Neuronal stem cell (in vitro differentiated cells): ENCODE measurements at regions not wholly inside any gene's neighbourhood (a gene's known extent, or its start where the extent isn't known, plus 50 kb on each side); places are given as distances from the start of the nearest gene placed in this dataset.

Experiments
- DNase-seq: peaks from one replicate; pipeline ENCODE4 v3.0.0-alpha.2; 2013; ENCODE audit warnings: low spot score
- H2AFZ ChIP-seq: one replicate; pipeline ENCODE4 v1.6.1; 2013; ENCODE audit warnings: mild to moderate bottlenecking, low read length, inconsistent platforms
- H2AK5ac ChIP-seq: 2 replicates; pipeline ENCODE4 v1.6.1; 2013; ENCODE audit warnings: low read depth, mild to moderate bottlenecking, inconsistent platforms, low read length, moderate library complexity, mixed read lengths
- H2BK120ac ChIP-seq: 2 replicates; pipeline ENCODE4 v1.6.1; 2013; ENCODE audit warnings: low read depth, mild to moderate bottlenecking, inconsistent platforms, low read length, moderate library complexity, mixed read lengths
- H2BK12ac ChIP-seq: one replicate; pipeline ENCODE4 v1.6.1; 2013; ENCODE audit warnings: low read length, inconsistent platforms
- H2BK15ac ChIP-seq: 2 replicates; pipeline ENCODE4 v1.6.1; 2013; ENCODE audit warnings: mild to moderate bottlenecking, low read length, inconsistent platforms, mixed read lengths
- H2BK5ac ChIP-seq: one replicate; pipeline ENCODE4 v1.6.1; 2013; ENCODE audit warnings: inconsistent platforms, mild to moderate bottlenecking, low read length, moderate library complexity
- H3K14ac ChIP-seq: one replicate; pipeline ENCODE4 v1.6.1; 2013; ENCODE audit warnings: low read length, inconsistent platforms
- H3K18ac ChIP-seq: 2 replicates; pipeline ENCODE4 v1.6.1; 2013; ENCODE audit warnings: low read length, inconsistent platforms
- H3K23ac ChIP-seq: 2 replicates; pipeline ENCODE4 v1.6.1; 2013; ENCODE audit warnings: low read depth, mild to moderate bottlenecking, mixed read lengths, low read length, inconsistent platforms; ENCODE audit not compliant: poor library complexity
- H3K27ac ChIP-seq: replicated peaks from 3 replicates; pipeline ENCODE4 v1.5.1; 2013; ENCODE audit warnings: low read length, inconsistent platforms
- H3K27me3 ChIP-seq, 3 experiments: 2 replicates each; pipeline ENCODE4 v1.6.1; 2013; ENCODE audit warnings: low read length in 3 of 3, mild to moderate bottlenecking in 2 of 3, inconsistent platforms in 1 of 3, low read depth in 1 of 3, mixed read lengths in 1 of 3, moderate library complexity in 1 of 3; ENCODE audit not compliant: control insufficient read depth in 3 of 3, insufficient read depth in 3 of 3
- H3K36me3 ChIP-seq, 2 donors: replicated peaks in 1 of 2; 2 replicates each; pipeline ENCODE4 v1.6.1; 2013; ENCODE audit warnings: low read length in 2 of 2; ENCODE audit not compliant: control insufficient read depth in 2 of 2, insufficient read depth in 2 of 2
- H3K4ac ChIP-seq: 2 replicates; pipeline ENCODE4 v1.6.1; 2013; ENCODE audit warnings: inconsistent platforms, mild to moderate bottlenecking, low read length, moderate library complexity
- H3K4me1 ChIP-seq, 2 donors: 1 replicate in 1 of 2; 2 replicates in 1 of 2; pipeline ENCODE4 v1.6.1; 2013; ENCODE audit warnings: low read length in 2 of 2, low read depth in 1 of 2; ENCODE audit not compliant: control insufficient read depth in 2 of 2, insufficient read depth in 1 of 2
- H3K4me2 ChIP-seq: one replicate; pipeline ENCODE4 v1.6.1; 2013; ENCODE audit warnings: mild to moderate bottlenecking, low read length, inconsistent platforms; ENCODE audit not compliant: insufficient read depth, poor library complexity, severe bottlenecking
- H3K4me3 ChIP-seq, 2 donors: 2 replicates each; pipeline ENCODE4 v1.5.1; 2013; ENCODE audit warnings: low read length in 2 of 2, mild to moderate bottlenecking in 2 of 2, inconsistent platforms in 1 of 2, moderate library complexity in 1 of 2
- H3K79me1 ChIP-seq: one replicate; pipeline ENCODE4 v1.6.1; 2013; ENCODE audit warnings: low read depth, mild to moderate bottlenecking, inconsistent platforms, low read length, moderate library complexity
- H3K9ac ChIP-seq: one replicate; pipeline ENCODE4 v1.6.1; 2013; ENCODE audit warnings: mild to moderate bottlenecking, low read depth, low read length, inconsistent platforms; ENCODE audit not compliant: poor library complexity
- H3K9me3 ChIP-seq, 2 donors: replicated peaks in 1 of 2; 2 replicates each; pipeline versions ENCODE3 to v1.6.1; 2013; ENCODE audit warnings: low read length in 2 of 2, mild to moderate bottlenecking in 2 of 2, inconsistent platforms in 1 of 2, low read depth in 1 of 2, mixed read lengths in 1 of 2, moderate library complexity in 1 of 2; ENCODE audit not compliant: control insufficient read depth in 2 of 2, insufficient read depth in 1 of 2
- H4K8ac ChIP-seq: one replicate; pipeline ENCODE4 v1.6.1; 2013; ENCODE audit warnings: low read depth, mild to moderate bottlenecking, inconsistent platforms, low read length, moderate library complexity
- H4K91ac ChIP-seq: one replicate; pipeline ENCODE4 v1.6.1; 2013; ENCODE audit warnings: low read length, low read depth, mild to moderate bottlenecking, inconsistent platforms; ENCODE audit not compliant: poor library complexity
- WGBS, 2 donors: extraction: QIAGEN DNeasy Blood & Tissue Kit; methylation state at CpG; one replicate each; pipeline ENCODE4 v1.1.7; 2013; ENCODE audit warnings: missing lambda C conversion rate in 2 of 2, mixed read lengths in 1 of 2; ENCODE audit not compliant: insufficient read length in 2 of 2, insufficient replicate concordance in 1 of 2; ENCODE audit errors: extremely low coverage in 2 of 2; 5-methylcytosine and 5-hydroxymethylcytosine counted together

- Histone ChIP-seq H3K4me2 (no peak overlapping the region), H3K4ac (no peak overlapping the region), H3K27ac (no peak overlapping the region), H4K8ac (no peak overlapping the region), H3K27me3 (no peaks in the 10 kb centered on the region), H3K4me3 (no peak overlapping the region), H2BK15ac (no peak overlapping the region), H3K79me1 (no peaks in the 10 kb centered on the region), H2BK120ac (no peak overlapping the region), H3K9ac (no peak overlapping the region), H2BK5ac (no peak overlapping the region), H2AFZ (no peak overlapping the region), H3K23ac (no peak overlapping the region), H3K4me1 (no peaks in the 10 kb centered on the region), H3K14ac (no peak overlapping the region), H4K91ac (no peak overlapping the region), H2AK5ac (no peak overlapping the region), H2BK12ac (no peak overlapping the region), H3K18ac (no peak overlapping the region), H3K9me3 (no peaks in the 10 kb centered on the region), H3K36me3 (no peaks in the 10 kb centered on the region)
- WGBS, 2 donors, result no CpG with 5 or more reads among the region's 3 CpGs
- DNase-seq, result no peak
Observed at GRCh38 chr7:115106316-115106715, 184.4 kb downstream of the MDFIC start.

DNA sequence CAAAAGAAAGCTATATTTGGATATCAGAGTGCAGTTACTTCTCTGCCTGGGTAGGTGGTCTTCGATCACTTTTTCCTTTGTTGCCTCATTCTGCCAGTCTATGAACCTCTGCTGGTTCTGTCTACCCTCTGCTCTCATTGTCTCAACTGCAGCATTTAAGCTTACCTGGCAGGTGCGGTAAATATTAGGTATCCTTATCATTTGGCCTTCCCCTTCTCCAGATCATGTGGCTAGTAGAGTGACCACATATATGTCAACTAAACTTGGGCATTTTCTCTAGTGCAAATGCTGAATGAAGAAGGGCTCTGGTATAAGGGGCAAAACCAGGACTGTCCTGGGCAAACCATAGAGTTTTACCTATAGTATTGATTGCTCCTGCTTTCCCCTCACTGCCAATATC, 180.8 kb downstream of the MDFIC start:
- H3K14ac ChIP-seq, result no peak overlapping the region
- no peak overlapping the region for H2BK15ac ChIP-seq
- no peak overlapping the region for H2BK12ac ChIP-seq
- H3K4me2 ChIP-seq, result no peak overlapping the region
- H3K27ac ChIP-seq, result no peak overlapping the region
- H3K4me3 ChIP-seq, result no peak overlapping the region
- no peaks in the 10 kb centered on the region for H3K79me1 ChIP-seq
- no peak overlapping the region for H3K23ac ChIP-seq
- no peak overlapping the region for H3K18ac ChIP-seq
- no CpG with 5 or more reads among the region's 2 CpGs for WGBS, 2 donors
- H3K4ac ChIP-seq, result no peak overlapping the region
- no peak overlapping the region for H2BK5ac ChIP-seq
- H3K4me1 ChIP-seq, result no peaks in the 10 kb centered on the region
- no peak overlapping the region for H3K9ac ChIP-seq
- H3K9me3 ChIP-seq, result no peaks in the 10 kb centered on the region
- H2AFZ ChIP-seq, result no peak overlapping the region
- no peak for DNase-seq
- H3K27me3 ChIP-seq, result no peaks in the 10 kb centered on the region
- no peak overlapping the region for H4K8ac ChIP-seq
- no peaks in the 10 kb centered on the region for H3K36me3 ChIP-seq
- H4K91ac ChIP-seq, result no peak overlapping the region
- no peak overlapping the region for H2BK120ac ChIP-seq
- no peak overlapping the region for H2AK5ac ChIP-seq

DNA sequence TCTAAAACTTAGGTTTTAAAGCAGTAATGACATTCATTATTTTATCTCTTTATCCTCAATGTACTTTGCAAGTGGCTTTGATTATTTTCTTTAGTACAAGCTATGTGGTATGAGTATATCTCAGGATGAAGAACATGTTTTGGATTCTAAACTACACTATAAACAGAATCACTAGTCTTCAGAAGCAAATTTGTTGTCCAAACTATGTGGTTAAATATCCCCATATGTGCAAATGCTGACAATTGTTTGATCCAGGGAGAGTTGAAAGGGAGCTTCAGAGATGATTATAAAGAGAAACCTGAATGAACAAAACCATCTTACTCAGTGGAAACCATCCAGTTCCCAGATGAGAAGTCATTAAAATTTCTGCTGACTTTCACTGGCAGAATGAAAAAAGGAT, 179.3 kb downstream of the MDFIC start:
- Histone ChIP-seq H4K8ac (no peak overlapping the region), H3K27me3 (no peaks in the 10 kb centered on the region), H3K4me1 (peaks cover 1 to 6% of the 10 kb centered on the region in 2 donors), H2BK120ac (no peak overlapping the region), H2BK12ac (no peak overlapping the region), H2AFZ (no peak overlapping the region), H3K9ac (no peak overlapping the region), H3K79me1 (no peaks in the 10 kb centered on the region), H3K4me2 (no peak overlapping the region), H3K27ac (no peak overlapping the region), H3K4ac (no peak overlapping the region), H2BK15ac (no peak overlapping the region), H3K36me3 (no peaks in the 10 kb centered on the region), H4K91ac (no peak overlapping the region), H3K18ac (no peak overlapping the region), H3K14ac (no peak overlapping the region), H3K23ac (no peak overlapping the region), H2BK5ac (no peak overlapping the region), H3K4me3 (no peak overlapping the region), H2AK5ac (no peak overlapping the region), H3K9me3 (no peaks in the 10 kb centered on the region)
- DNase-seq, result no peak

- Histone ChIP-seq H3K27me3 (no peaks in the 10 kb centered on the region), H3K79me1 (no peaks in the 10 kb centered on the region), H3K36me3 (no peaks in the 10 kb centered on the region), H3K4me2 (no peak overlapping the region), H2BK120ac (no peak overlapping the region), H2AFZ (peak overlapping the region; percentile 26), H3K4me1 (peaks cover 1 to 6% of the 10 kb centered on the region in 2 donors), H2BK15ac (no peak overlapping the region), H2AK5ac (no peak overlapping the region), H3K9me3 (no peaks in the 10 kb centered on the region), H3K4ac (no peak overlapping the region), H4K8ac (no peak overlapping the region), H3K9ac (no peak overlapping the region), H2BK5ac (no peak overlapping the region), H3K18ac (no peak overlapping the region), H3K14ac (no peak overlapping the region), H2BK12ac (no peak overlapping the region), H3K4me3 (no peak overlapping the region), H3K23ac (no peak overlapping the region), H3K27ac (no peak overlapping the region), H4K91ac (no peak overlapping the region)
- DNase-seq, result no peak
- WGBS, 2 donors, result no CpG with 5 or more reads among the region's 1 CpG
Observed at GRCh38 chr7:115099906-115100305, 178.0 kb downstream of the MDFIC start.
